ENCODE measurements at regions not wholly inside any gene's neighbourhood (a gene's known extent, or its start where the extent isn't known, plus 50 kb on each side); places are given as distances from the start of the nearest gene placed in this dataset.

DNA sequence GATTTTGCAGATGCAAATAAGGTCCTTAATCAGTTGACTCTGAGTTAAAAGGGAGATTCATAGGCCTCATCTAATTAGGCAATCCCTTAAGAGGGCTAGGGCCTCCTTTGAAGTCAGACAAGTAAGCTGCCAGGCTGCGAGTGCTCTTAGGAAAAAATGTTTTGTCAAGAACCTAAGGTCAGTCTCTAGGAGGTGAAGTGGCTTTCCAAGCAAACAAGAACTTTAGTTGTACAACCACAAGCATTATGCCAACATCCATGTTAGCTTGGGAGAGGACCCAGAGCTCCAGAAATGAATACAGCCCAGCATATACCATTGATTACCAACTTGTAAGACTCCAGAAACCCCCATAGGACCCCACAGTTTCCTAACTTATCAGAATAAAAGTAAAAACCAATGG is 1366.2 kb downstream of the PLA2G4A start:
- Histone ChIP-seq H2AFZ (ENCODE audit: low read length) (no peak overlapping the region), H3K9me2 (ENCODE audit: insufficient read depth, low read length) (no peaks in the 10 kb centered on the region), H3K36me3 (ENCODE audit: insufficient read depth, low read length) (no peaks in the 10 kb centered on the region), H3K4me1 (ENCODE audit: insufficient read depth, low read length, poor library complexity, severe bottlenecking) (no peaks in the 10 kb centered on the region), H3K4me2 (ENCODE audit: low read length) (no peak overlapping the region), H3K9me3 (ENCODE audit: low read length) (no peaks in the 10 kb centered on the region), H4K20me1 (ENCODE audit: insufficient read depth, low read length) (no peaks in the 10 kb centered on the region), H3K4me3 (ENCODE audit: low read depth, low read length, poor library complexity, severe bottlenecking) (no peak overlapping the region), H3K79me2 (ENCODE audit: insufficient read depth, low read depth, low read length) (no peaks in the 10 kb centered on the region), H3K27ac (ENCODE audit: low read depth, low read length, poor library complexity, severe bottlenecking) (no peak overlapping the region)
- BruUV-seq (replicated peaks): no TSS peak
- intact Hi-C loops (cut with micrococcal nuclease; ENCODE audit: unreplicated experiment): no loop called here
- TF ChIP-seq, protein P1, sequence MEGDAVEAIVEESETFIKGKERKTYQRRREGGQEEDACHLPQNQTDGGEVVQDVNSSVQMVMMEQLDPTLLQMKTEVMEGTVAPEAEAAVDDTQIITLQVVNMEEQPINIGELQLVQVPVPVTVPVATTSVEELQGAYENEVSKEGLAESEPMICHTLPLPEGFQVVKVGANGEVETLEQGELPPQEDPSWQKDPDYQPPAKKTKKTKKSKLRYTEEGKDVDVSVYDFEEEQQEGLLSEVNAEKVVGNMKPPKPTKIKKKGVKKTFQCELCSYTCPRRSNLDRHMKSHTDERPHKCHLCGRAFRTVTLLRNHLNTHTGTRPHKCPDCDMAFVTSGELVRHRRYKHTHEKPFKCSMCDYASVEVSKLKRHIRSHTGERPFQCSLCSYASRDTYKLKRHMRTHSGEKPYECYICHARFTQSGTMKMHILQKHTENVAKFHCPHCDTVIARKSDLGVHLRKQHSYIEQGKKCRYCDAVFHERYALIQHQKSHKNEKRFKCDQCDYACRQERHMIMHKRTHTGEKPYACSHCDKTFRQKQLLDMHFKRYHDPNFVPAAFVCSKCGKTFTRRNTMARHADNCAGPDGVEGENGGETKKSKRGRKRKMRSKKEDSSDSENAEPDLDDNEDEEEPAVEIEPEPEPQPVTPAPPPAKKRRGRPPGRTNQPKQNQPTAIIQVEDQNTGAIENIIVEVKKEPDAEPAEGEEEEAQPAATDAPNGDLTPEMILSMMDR (conservative IDR thresholded peaks at IDR 0.05; ENCODE audit: low read length): no peak
- TF ChIP-seq EZH2phosphoT487 (IDR thresholded peaks at IDR 0.05; ENCODE audit: borderline replicate concordance, low read depth, low read length): no peak
- CTCF ChIA-PET (ENCODE audit: unreplicated experiment): no interaction called here
- POLR2A ChIA-PET: no interaction called here
- DNase-seq (ENCODE audit: low spot score): no peak

DNA sequence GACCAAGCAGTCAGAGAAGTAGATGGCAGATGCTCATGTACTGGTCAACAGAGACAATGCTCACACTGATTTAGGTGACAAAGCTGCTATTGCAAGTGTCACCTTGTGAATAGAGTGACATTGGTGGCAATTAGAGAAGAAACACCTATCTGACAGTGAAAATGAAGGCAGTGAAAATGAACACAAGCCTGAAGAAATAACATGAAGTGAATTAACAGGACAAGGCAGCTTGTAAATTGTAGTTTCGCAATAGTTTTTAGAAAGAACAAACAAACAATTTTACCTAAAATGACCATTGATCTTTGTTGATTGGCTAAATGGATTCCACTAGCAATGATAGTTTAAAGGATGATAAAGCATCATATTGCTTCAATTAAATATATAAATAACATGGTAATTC is 1389.5 kb downstream of the PLA2G4A start:
- no peak for DNase-seq (ENCODE audit: low spot score)
- no peak for TF ChIP-seq EZH2phosphoT487 (IDR thresholded peaks at IDR 0.05; ENCODE audit: borderline replicate concordance, low read depth, low read length)
- TF ChIP-seq, protein P1 (conservative IDR thresholded peaks at IDR 0.05; ENCODE audit: low read length): no peak
- no peak overlapping the region for H3K27ac ChIP-seq (ENCODE audit: low read depth, low read length, poor library complexity, severe bottlenecking)
- no peaks in the 10 kb centered on the region for H3K4me1 ChIP-seq (ENCODE audit: insufficient read depth, low read length, poor library complexity, severe bottlenecking)
- intact Hi-C loops (cut with micrococcal nuclease; ENCODE audit: unreplicated experiment): no loop called here
- no peaks in the 10 kb centered on the region for H3K9me3 ChIP-seq (ENCODE audit: low read length)
- ChIA-PET POLR2A (interaction anchor here (0.6 kb wide), 1 partner anchor 12 kb away, joined by 3 read pairs; no protein-coding TSS in a partner anchor), CTCF (ENCODE audit: unreplicated experiment) (no interaction called here)
- H2AFZ ChIP-seq (ENCODE audit: low read length): no peak overlapping the region
- no peaks in the 10 kb centered on the region for H3K79me2 ChIP-seq (ENCODE audit: insufficient read depth, low read depth, low read length)
- no peaks in the 10 kb centered on the region for H3K9me2 ChIP-seq (ENCODE audit: insufficient read depth, low read length)
- no peak overlapping the region for H3K4me3 ChIP-seq (ENCODE audit: low read depth, low read length, poor library complexity, severe bottlenecking)
- no peak overlapping the region for H3K4me2 ChIP-seq (ENCODE audit: low read length)
- BruUV-seq (replicated peaks): no TSS peak
- H3K36me3 ChIP-seq (ENCODE audit: insufficient read depth, low read length): no peaks in the 10 kb centered on the region
- no peaks in the 10 kb centered on the region for H4K20me1 ChIP-seq (ENCODE audit: insufficient read depth, low read length)

DNA sequence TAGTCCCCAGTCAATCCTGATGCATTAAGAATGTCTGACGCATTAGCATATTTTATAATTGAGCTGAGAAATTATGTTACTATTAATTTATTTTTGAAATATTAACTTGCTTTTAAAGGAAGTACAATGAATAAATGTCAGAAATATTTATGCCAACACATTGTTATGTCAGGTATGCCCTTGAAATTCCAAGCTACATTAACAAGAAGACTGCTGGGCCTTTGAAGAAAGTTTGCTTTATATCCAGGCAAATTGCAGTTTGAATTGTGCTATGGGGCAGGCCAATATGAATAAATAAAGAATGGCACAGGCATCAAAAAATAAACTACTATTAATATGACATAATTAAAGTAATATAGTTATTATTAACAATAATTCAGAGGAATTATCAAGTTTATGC is 1391.3 kb downstream of the PLA2G4A start:
- no peak overlapping the region for H3K27ac ChIP-seq (ENCODE audit: low read depth, low read length, poor library complexity, severe bottlenecking)
- no peak for DNase-seq (ENCODE audit: low spot score)
- ChIA-PET POLR2A (no interaction called here), CTCF (ENCODE audit: unreplicated experiment) (no interaction called here)
- H4K20me1 ChIP-seq (ENCODE audit: insufficient read depth, low read length): no peaks in the 10 kb centered on the region
- no peaks in the 10 kb centered on the region for H3K9me2 ChIP-seq (ENCODE audit: insufficient read depth, low read length)
- no TSS peak for BruUV-seq (replicated peaks)
- no peaks in the 10 kb centered on the region for H3K36me3 ChIP-seq (ENCODE audit: insufficient read depth, low read length)
- no peaks in the 10 kb centered on the region for H3K4me1 ChIP-seq (ENCODE audit: insufficient read depth, low read length, poor library complexity, severe bottlenecking)
- no peaks in the 10 kb centered on the region for H3K79me2 ChIP-seq (ENCODE audit: insufficient read depth, low read depth, low read length)
- no peak overlapping the region for H3K4me3 ChIP-seq (ENCODE audit: low read depth, low read length, poor library complexity, severe bottlenecking)
- no peak overlapping the region for H2AFZ ChIP-seq (ENCODE audit: low read length)
- intact Hi-C loops (cut with micrococcal nuclease; ENCODE audit: unreplicated experiment): no loop called here
- TF ChIP-seq, protein P1 (conservative IDR thresholded peaks at IDR 0.05; ENCODE audit: low read length): no peak
- no peak for TF ChIP-seq EZH2phosphoT487 (IDR thresholded peaks at IDR 0.05; ENCODE audit: borderline replicate concordance, low read depth, low read length)
- no peaks in the 10 kb centered on the region for H3K9me3 ChIP-seq (ENCODE audit: low read length)
- no peak overlapping the region for H3K4me2 ChIP-seq (ENCODE audit: low read length)

All from OCI-LY7 (cell line).